Neuronal stem cell (in vitro differentiated cells): ENCODE measurements at regions not wholly inside any gene's neighbourhood (a gene's known extent, or its start where the extent isn't known, plus 50 kb on each side); places are given as distances from the start of the nearest gene placed in this dataset.

Experiments
- DNase-seq: peaks from one replicate; pipeline ENCODE4 v3.0.0-alpha.2; 2013; ENCODE audit warnings: low spot score
- H2AFZ ChIP-seq: one replicate; pipeline ENCODE4 v1.6.1; 2013; ENCODE audit warnings: mild to moderate bottlenecking, low read length, inconsistent platforms
- H2AK5ac ChIP-seq: 2 replicates; pipeline ENCODE4 v1.6.1; 2013; ENCODE audit warnings: low read depth, mild to moderate bottlenecking, inconsistent platforms, low read length, moderate library complexity, mixed read lengths
- H2BK120ac ChIP-seq: 2 replicates; pipeline ENCODE4 v1.6.1; 2013; ENCODE audit warnings: low read depth, mild to moderate bottlenecking, inconsistent platforms, low read length, moderate library complexity, mixed read lengths
- H2BK12ac ChIP-seq: one replicate; pipeline ENCODE4 v1.6.1; 2013; ENCODE audit warnings: low read length, inconsistent platforms
- H2BK15ac ChIP-seq: 2 replicates; pipeline ENCODE4 v1.6.1; 2013; ENCODE audit warnings: mild to moderate bottlenecking, low read length, inconsistent platforms, mixed read lengths
- H2BK5ac ChIP-seq: one replicate; pipeline ENCODE4 v1.6.1; 2013; ENCODE audit warnings: inconsistent platforms, mild to moderate bottlenecking, low read length, moderate library complexity
- H3K14ac ChIP-seq: one replicate; pipeline ENCODE4 v1.6.1; 2013; ENCODE audit warnings: low read length, inconsistent platforms
- H3K18ac ChIP-seq: 2 replicates; pipeline ENCODE4 v1.6.1; 2013; ENCODE audit warnings: low read length, inconsistent platforms
- H3K23ac ChIP-seq: 2 replicates; pipeline ENCODE4 v1.6.1; 2013; ENCODE audit warnings: low read depth, mild to moderate bottlenecking, mixed read lengths, low read length, inconsistent platforms; ENCODE audit not compliant: poor library complexity
- H3K27ac ChIP-seq: replicated peaks from 3 replicates; pipeline ENCODE4 v1.5.1; 2013; ENCODE audit warnings: low read length, inconsistent platforms
- H3K27me3 ChIP-seq, 3 experiments: 2 replicates each; pipeline ENCODE4 v1.6.1; 2013; ENCODE audit warnings: low read length in 3 of 3, mild to moderate bottlenecking in 2 of 3, inconsistent platforms in 1 of 3, low read depth in 1 of 3, mixed read lengths in 1 of 3, moderate library complexity in 1 of 3; ENCODE audit not compliant: control insufficient read depth in 3 of 3, insufficient read depth in 3 of 3
- H3K36me3 ChIP-seq, 2 donors: replicated peaks in 1 of 2; 2 replicates each; pipeline ENCODE4 v1.6.1; 2013; ENCODE audit warnings: low read length in 2 of 2; ENCODE audit not compliant: control insufficient read depth in 2 of 2, insufficient read depth in 2 of 2
- H3K4ac ChIP-seq: 2 replicates; pipeline ENCODE4 v1.6.1; 2013; ENCODE audit warnings: inconsistent platforms, mild to moderate bottlenecking, low read length, moderate library complexity
- H3K4me1 ChIP-seq, 2 donors: 1 replicate in 1 of 2; 2 replicates in 1 of 2; pipeline ENCODE4 v1.6.1; 2013; ENCODE audit warnings: low read length in 2 of 2, low read depth in 1 of 2; ENCODE audit not compliant: control insufficient read depth in 2 of 2, insufficient read depth in 1 of 2
- H3K4me2 ChIP-seq: one replicate; pipeline ENCODE4 v1.6.1; 2013; ENCODE audit warnings: mild to moderate bottlenecking, low read length, inconsistent platforms; ENCODE audit not compliant: insufficient read depth, poor library complexity, severe bottlenecking
- H3K4me3 ChIP-seq, 2 donors: 2 replicates each; pipeline ENCODE4 v1.5.1; 2013; ENCODE audit warnings: low read length in 2 of 2, mild to moderate bottlenecking in 2 of 2, inconsistent platforms in 1 of 2, moderate library complexity in 1 of 2
- H3K79me1 ChIP-seq: one replicate; pipeline ENCODE4 v1.6.1; 2013; ENCODE audit warnings: low read depth, mild to moderate bottlenecking, inconsistent platforms, low read length, moderate library complexity
- H3K9ac ChIP-seq: one replicate; pipeline ENCODE4 v1.6.1; 2013; ENCODE audit warnings: mild to moderate bottlenecking, low read depth, low read length, inconsistent platforms; ENCODE audit not compliant: poor library complexity
- H3K9me3 ChIP-seq, 2 donors: replicated peaks in 1 of 2; 2 replicates each; pipeline versions ENCODE3 to v1.6.1; 2013; ENCODE audit warnings: low read length in 2 of 2, mild to moderate bottlenecking in 2 of 2, inconsistent platforms in 1 of 2, low read depth in 1 of 2, mixed read lengths in 1 of 2, moderate library complexity in 1 of 2; ENCODE audit not compliant: control insufficient read depth in 2 of 2, insufficient read depth in 1 of 2
- H4K8ac ChIP-seq: one replicate; pipeline ENCODE4 v1.6.1; 2013; ENCODE audit warnings: low read depth, mild to moderate bottlenecking, inconsistent platforms, low read length, moderate library complexity
- H4K91ac ChIP-seq: one replicate; pipeline ENCODE4 v1.6.1; 2013; ENCODE audit warnings: low read length, low read depth, mild to moderate bottlenecking, inconsistent platforms; ENCODE audit not compliant: poor library complexity
- WGBS, 2 donors: extraction: QIAGEN DNeasy Blood & Tissue Kit; methylation state at CpG; one replicate each; pipeline ENCODE4 v1.1.7; 2013; ENCODE audit warnings: missing lambda C conversion rate in 2 of 2, mixed read lengths in 1 of 2; ENCODE audit not compliant: insufficient read length in 2 of 2, insufficient replicate concordance in 1 of 2; ENCODE audit errors: extremely low coverage in 2 of 2; 5-methylcytosine and 5-hydroxymethylcytosine counted together

GRCh38 chr10:92747066-92747465 is 57.3 kb downstream of the HHEX start:
- no peak overlapping the region for H3K4ac ChIP-seq
- no CpG with 5 or more reads among the region's 8 CpGs for WGBS, 2 donors
- H3K27ac ChIP-seq, result no peak overlapping the region
- H3K9ac ChIP-seq, result no peak overlapping the region
- H2AFZ ChIP-seq, result no peak overlapping the region
- peaks cover 0 to 6% (median 0%) of the 10 kb centered on the region in 3 experiments for H3K27me3 ChIP-seq
- no peak for DNase-seq
- no peak overlapping the region for H2AK5ac ChIP-seq
- no peaks in the 10 kb centered on the region for H3K79me1 ChIP-seq
- no peak overlapping the region for H3K23ac ChIP-seq
- no peak overlapping the region for H2BK120ac ChIP-seq
- no peak overlapping the region for H4K91ac ChIP-seq
- no peak overlapping the region for H3K4me2 ChIP-seq
- H3K36me3 ChIP-seq, result no peaks in the 10 kb centered on the region
- no peak overlapping the region for H4K8ac ChIP-seq
- H2BK12ac ChIP-seq, result no peak overlapping the region
- H3K4me3 ChIP-seq, result no peak overlapping the region
- no peak overlapping the region for H2BK15ac ChIP-seq
- no peak overlapping the region for H3K18ac ChIP-seq
- H3K4me1 ChIP-seq, result no peaks in the 10 kb centered on the region
- H2BK5ac ChIP-seq, result no peak overlapping the region
- no peak overlapping the region for H3K14ac ChIP-seq
- H3K9me3 ChIP-seq, result no peaks in the 10 kb centered on the region

- H3K36me3 ChIP-seq, result no peaks in the 10 kb centered on the region
- H2AK5ac ChIP-seq, result no peak overlapping the region
- no CpG with 5 or more reads among the region's 2 CpGs for WGBS, 2 donors
- no peak overlapping the region for H2BK15ac ChIP-seq
- no peak overlapping the region for H2BK12ac ChIP-seq
- H3K27me3 ChIP-seq, result peaks cover 0 to 6% (median 0%) of the 10 kb centered on the region in 3 experiments
- no peak overlapping the region for H4K91ac ChIP-seq
- no peaks in the 10 kb centered on the region for H3K4me1 ChIP-seq
- H3K14ac ChIP-seq, result no peak overlapping the region
- H3K79me1 ChIP-seq, result no peaks in the 10 kb centered on the region
- H2BK5ac ChIP-seq, result no peak overlapping the region
- peak overlapping the region; percentile 40 for H3K23ac ChIP-seq
- no peak overlapping the region for H3K4ac ChIP-seq
- H2AFZ ChIP-seq, result no peak overlapping the region
- DNase-seq, result no peak
- no peak overlapping the region for H2BK120ac ChIP-seq
- H4K8ac ChIP-seq, result no peak overlapping the region
- H3K9me3 ChIP-seq, result no peaks in the 10 kb centered on the region
- H3K4me2 ChIP-seq, result no peak overlapping the region
- no peak overlapping the region for H3K9ac ChIP-seq
- H3K27ac ChIP-seq, result no peak overlapping the region
- H3K4me3 ChIP-seq, result no peak overlapping the region
- no peak overlapping the region for H3K18ac ChIP-seq
These were observed 57.8 kb downstream of the HHEX start for GRCh38 chr10:92747600-92747999.

DNA sequence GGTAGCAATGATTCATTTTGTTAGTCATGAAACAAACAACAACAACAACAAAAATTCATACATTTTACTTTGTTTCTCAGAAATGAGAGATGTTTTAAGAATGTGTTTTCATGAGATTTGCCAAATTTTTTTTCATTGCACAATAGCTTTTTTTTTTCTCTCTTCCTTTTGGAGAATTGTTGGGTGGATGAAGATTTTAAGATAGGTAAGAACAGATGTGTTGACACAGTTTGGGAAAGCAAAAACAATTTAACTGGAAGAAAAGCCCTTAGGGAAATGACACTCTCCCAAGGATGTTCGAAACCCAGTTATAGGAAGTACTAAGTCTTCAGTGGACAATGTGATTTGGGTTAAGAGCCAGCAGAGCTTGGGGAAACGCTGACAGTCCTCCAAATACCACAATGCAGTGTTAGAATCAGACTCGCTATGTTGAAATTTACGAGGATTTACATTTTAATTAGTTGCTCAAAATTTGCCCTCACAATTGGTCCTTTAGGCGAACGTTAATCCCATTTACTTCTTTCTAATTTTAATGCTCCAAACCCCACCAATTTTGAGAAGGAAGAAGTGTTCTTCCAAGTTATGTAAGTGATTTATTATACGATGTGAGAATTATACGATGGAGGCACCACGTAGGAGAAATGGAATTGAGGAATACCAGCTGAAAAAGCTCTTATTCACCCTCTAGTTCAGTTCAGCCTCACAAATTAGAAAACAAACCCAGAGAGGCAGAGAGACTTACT is 61.2 kb downstream of the HHEX start:
- no peak overlapping the region for H3K4ac ChIP-seq
- no peak overlapping the region for H3K4me3 ChIP-seq
- H3K4me1 ChIP-seq, result no peaks in the 10 kb centered on the region
- H2AK5ac ChIP-seq, result no peak overlapping the region
- no peak overlapping the region for H2BK5ac ChIP-seq
- no peak overlapping the region for H3K14ac ChIP-seq
- H2AFZ ChIP-seq, result no peak overlapping the region
- no peak overlapping the region for H4K8ac ChIP-seq
- no peak overlapping the region for H3K18ac ChIP-seq
- H4K91ac ChIP-seq, result no peak overlapping the region
- no peak overlapping the region for H3K9ac ChIP-seq
- WGBS, 2 donors, result no CpG with 5 or more reads among the region's 9 CpGs
- H3K23ac ChIP-seq, result no peak overlapping the region
- no peaks in the 10 kb centered on the region for H3K79me1 ChIP-seq
- H2BK120ac ChIP-seq, result no peak overlapping the region
- no peak overlapping the region for H3K27ac ChIP-seq
- H3K27me3 ChIP-seq, result peaks cover 0 to 6% (median 0%) of the 10 kb centered on the region in 3 experiments
- H2BK15ac ChIP-seq, result no peak overlapping the region
- H3K4me2 ChIP-seq, result no peak overlapping the region
- DNase-seq, result no peak
- H3K9me3 ChIP-seq, result no peaks in the 10 kb centered on the region
- no peak overlapping the region for H2BK12ac ChIP-seq
- no peaks in the 10 kb centered on the region for H3K36me3 ChIP-seq

DNA sequence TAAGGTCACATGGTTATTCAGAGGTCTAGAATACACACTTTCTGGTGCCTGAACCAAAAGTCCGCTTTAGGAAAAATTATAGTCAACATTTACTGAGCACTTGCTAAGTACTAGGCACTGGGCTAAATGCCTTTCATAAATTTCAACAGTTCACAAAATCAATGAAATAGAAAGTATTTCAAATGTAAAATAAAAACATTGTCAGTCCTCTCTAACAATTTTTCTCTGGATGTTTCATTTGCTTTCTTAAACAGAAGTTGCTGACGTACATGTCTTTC is 61.7 kb downstream of the HHEX start:
- no peak overlapping the region for H3K9ac ChIP-seq
- H3K27me3 ChIP-seq, result peaks cover 0 to 4% (median 0%) of the 10 kb centered on the region in 3 experiments
- H3K9me3 ChIP-seq, result no peaks in the 10 kb centered on the region
- H2BK15ac ChIP-seq, result no peak overlapping the region
- no peaks in the 10 kb centered on the region for H3K4me1 ChIP-seq
- no peak overlapping the region for H2BK12ac ChIP-seq
- no peak overlapping the region for H3K23ac ChIP-seq
- no CpG with 5 or more reads among the region's 2 CpGs for WGBS, 2 donors
- no peak overlapping the region for H3K4ac ChIP-seq
- H2BK120ac ChIP-seq, result no peak overlapping the region
- no peak overlapping the region for H3K4me2 ChIP-seq
- no peaks in the 10 kb centered on the region for H3K36me3 ChIP-seq
- H3K14ac ChIP-seq, result no peak overlapping the region
- no peak overlapping the region for H2BK5ac ChIP-seq
- H2AFZ ChIP-seq, result no peak overlapping the region
- no peak overlapping the region for H4K8ac ChIP-seq
- H3K18ac ChIP-seq, result no peak overlapping the region
- H2AK5ac ChIP-seq, result no peak overlapping the region
- H3K79me1 ChIP-seq, result no peaks in the 10 kb centered on the region
- no peak overlapping the region for H3K27ac ChIP-seq
- no peak for DNase-seq
- H4K91ac ChIP-seq, result no peak overlapping the region
- no peak overlapping the region for H3K4me3 ChIP-seq
